Endothelial cell of umbilical vein (primary cell): ENCODE measurements at regions not wholly inside any gene's neighbourhood (a gene's known extent, or its start where the extent isn't known, plus 50 kb on each side); places are given as distances from the start of the nearest gene placed in this dataset.
A peak's percentile ranks its signal among the peaks of the same experiment; 100 is the strongest.

Experiments
- BruUV-seq: library from RNA; stranded (reverse); fragments of 400-500 nt; replicated peaks from 2 replicates; lab custom pipeline; 2021; lab: Mats Ljungman, UMichigan
- CTCF ChIA-PET: fragments of 300-600, 350-600 bp; sonication (Branson Sonifier 250); formaldehyde crosslinking; loops from one replicate; lab custom pipeline; 2021; ENCODE audit warnings: antibody characterized with exemption, inconsistent platforms; lab: Charles Lee
- POLR2A ChIA-PET: fragments of 300-600, 350-600 bp; sonication (Branson Sonifier 250); formaldehyde crosslinking; loops from one replicate; lab custom pipeline; 2021; ENCODE audit warnings: antibody characterized with exemption, inconsistent platforms; lab: Charles Lee
- DNase-seq: peaks from one replicate; pipeline ENCODE4 v3.0.0-alpha.2; 2011; ENCODE audit warnings: low read depth, low spot score
- FAIRE-seq: peaks from 2 replicates; lab custom pipeline; 2011; peaks lifted over from hg19 to GRCh38; lab: Jason Lieb, UNC
- H2AFZ ChIP-seq: 2 replicates; pipeline ENCODE4 v1.6.0; 2012; ENCODE audit warnings: low read depth, low read length, control low read depth, inconsistent platforms
- H3K27ac ChIP-seq: 2 replicates; pipeline ENCODE4 v1.5.1; 2011; ENCODE audit warnings: low read depth, mild to moderate bottlenecking, control low read depth, low read length, moderate library complexity; ENCODE audit not compliant: insufficient read depth
- H3K27me3 ChIP-seq, 2 experiments: 2 replicates each; pipeline versions ENCODE4 v1.6.0 to v1.6.1; 2011; ENCODE audit warnings: low read length in 2 of 2, mixed read lengths in 1 of 2; ENCODE audit not compliant: control insufficient read depth in 2 of 2, insufficient read depth in 2 of 2
- H3K36me3 ChIP-seq, 2 experiments: 2 replicates in 1 of 2; 3 replicates in 1 of 2; pipeline ENCODE4 v1.5.1; 2011; ENCODE audit warnings: low read length in 2 of 2, mild to moderate bottlenecking in 1 of 2, moderate library complexity in 1 of 2; ENCODE audit not compliant: control insufficient read depth in 2 of 2, insufficient read depth in 2 of 2; ENCODE audit errors: extremely low read depth in 1 of 2
- H3K4me1 ChIP-seq: 3 replicates; pipeline ENCODE4 v1.5.1; 2011; ENCODE audit warnings: mild to moderate bottlenecking, low read length; ENCODE audit not compliant: control insufficient read depth, insufficient read depth; ENCODE audit errors: extremely low read depth
- H3K4me2 ChIP-seq: 2 replicates; pipeline ENCODE4 v1.6.1; 2011; ENCODE audit warnings: low read length, control low read depth, mixed read lengths; ENCODE audit not compliant: insufficient read depth
- H3K4me3 ChIP-seq, 3 experiments: fragments of 200-600 bp in 1 of 3; sonication (generic), shearing (Covaris generic) in 1 of 3; replicated peaks in 1 of 3; 2 replicates each; pipeline ENCODE4 v1.5.1; 2011 to 2016; ENCODE audit warnings: control low read depth in 3 of 3, low read length in 3 of 3, mild to moderate bottlenecking in 2 of 3, inconsistent platforms in 1 of 3, low read depth in 1 of 3, moderate library complexity in 1 of 3; ENCODE audit not compliant: insufficient read depth in 1 of 3
- H3K79me2 ChIP-seq: 2 replicates; pipeline ENCODE4 v1.6.0; 2012; ENCODE audit warnings: low read length, inconsistent platforms; ENCODE audit not compliant: control insufficient read depth, insufficient read depth
- H3K9ac ChIP-seq: replicated peaks from 2 replicates; pipeline ENCODE3; 2011; ENCODE audit warnings: low read length, control low read depth; ENCODE audit not compliant: insufficient read depth; ENCODE audit errors: extremely low read depth
- H3K9me1 ChIP-seq: replicated peaks from 3 replicates; pipeline ENCODE4 v1.6.0; 2011; ENCODE audit warnings: mild to moderate bottlenecking, low read length; ENCODE audit not compliant: control insufficient read depth, insufficient read depth; ENCODE audit errors: extremely low read depth
- H3K9me3 ChIP-seq: replicated peaks from 2 replicates; pipeline ENCODE4 v1.5.1; 2012; ENCODE audit warnings: low read length, inconsistent platforms; ENCODE audit not compliant: control insufficient read depth, insufficient read depth
- H4K20me1 ChIP-seq: replicated peaks from 2 replicates; pipeline ENCODE3; 2011; ENCODE audit warnings: mild to moderate bottlenecking, low read length; ENCODE audit not compliant: control insufficient read depth, insufficient read depth; ENCODE audit errors: extremely low read depth
- EZH2 ChIP-seq: IDR thresholded peaks from 2 replicates; pipeline ENCODE4 v1.6.1; 2012; ENCODE audit warnings: borderline replicate concordance, low read depth, mild to moderate bottlenecking, moderate library complexity, low read length, inconsistent platforms; ENCODE audit not compliant: severe bottlenecking
- GATA2 ChIP-seq: IDR thresholded peaks from 2 replicates; pipeline ENCODE4 v1.7.0; 2011; ENCODE audit warnings: low read depth, mild to moderate bottlenecking, moderate library complexity, mixed read lengths, low read length; ENCODE audit not compliant: insufficient read length, insufficient read depth
- JUN ChIP-seq: IDR thresholded peaks from 2 replicates; pipeline ENCODE4 v1.6.1; 2011; ENCODE audit warnings: borderline replicate concordance, low read depth; ENCODE audit not compliant: insufficient read length, insufficient read depth
- MAX ChIP-seq: IDR thresholded peaks from 2 replicates; pipeline ENCODE4 v1.6.1; 2011; ENCODE audit not compliant: insufficient read depth, insufficient read length
- MYC ChIP-seq: IDR thresholded peaks from one replicate; pipeline ENCODE4 v1.6.1; 2011; ENCODE audit warnings: mild to moderate bottlenecking, low read depth, low read length
- POLR2A ChIP-seq: IDR thresholded peaks from 2 replicates; pipeline ENCODE4 v1.6.1; 2012; ENCODE audit warnings: low read depth, mild to moderate bottlenecking, control low read depth, low read length
- dilution Hi-C: fragments of 300-500 bp; cut with MboI; formaldehyde crosslinking; loops from one replicate; pipeline ENCODE4 v1.15.0; 2019; ENCODE audit warnings: low sequenced_read_pairs; ENCODE audit not compliant: extremely low pct_ligation_motif_present
- intact Hi-C: fragments of 100-400 bp; cut with micrococcal nuclease; formaldehyde crosslinking; loops from one replicate; pipeline ENCODE4 v1.10.0; 2022
- TF ChIP-seq, protein P1 (sequence below), 2 donors: IDR thresholded peaks; 1 replicate in 1 of 2; 2 replicates in 1 of 2; pipeline ENCODE4 v1.5.1; 2011; ENCODE audit warnings: low read length in 2 of 2, mild to moderate bottlenecking in 2 of 2, moderate library complexity in 2 of 2, control low read depth in 1 of 2, inconsistent platforms in 1 of 2, low read depth in 1 of 2; ENCODE audit not compliant: insufficient read depth in 1 of 2; ENCODE audit errors: extremely low read depth in 1 of 2

- peaks cover 0 to 2% of the 10 kb centered on the region in 2 experiments for H3K27me3 ChIP-seq
- TF ChIP-seq GATA2: peak; percentile 23
- TF ChIP-seq MYC: no peak
- H2AFZ ChIP-seq: no peak overlapping the region
- H3K4me1 ChIP-seq: no peaks in the 10 kb centered on the region
- no peak overlapping the region for H3K9ac ChIP-seq
- FAIRE-seq (no peak), DNase-seq (peak; percentile 81)
- H3K79me2 ChIP-seq: no peaks in the 10 kb centered on the region
- ChIA-PET POLR2A (no interaction called here), CTCF (no interaction called here)
- dilution Hi-C loops (no loop called here), intact Hi-C loops (no loop called here)
- H4K20me1 ChIP-seq: no peaks in the 10 kb centered on the region
- no peaks in the 10 kb centered on the region for H3K9me1 ChIP-seq
- BruUV-seq: no TSS peak
- H3K4me3 ChIP-seq: no peak overlapping the region
- no peaks in the 10 kb centered on the region for H3K9me3 ChIP-seq
- no peaks in the 10 kb centered on the region for H3K36me3 ChIP-seq
- H3K27ac ChIP-seq: no peak overlapping the region
- no peak overlapping the region for H3K4me2 ChIP-seq
Observed at GRCh38 chr3:105040026-105040622, 326.6 kb upstream of the ALCAM start.

GRCh38 chr3:105042586-105042985 lies 324.1 kb upstream of the ALCAM start:
- no peak for FAIRE-seq
- BruUV-seq: no TSS peak
- ChIA-PET POLR2A (interaction anchor here (0.7 kb wide), 1 partner anchor 46 kb away, joined by 3 read pairs; no protein-coding TSS in a partner anchor), CTCF (no interaction called here)
- H3K27ac ChIP-seq: no peak overlapping the region
- no peak overlapping the region for H3K4me2 ChIP-seq
- no peaks in the 10 kb centered on the region for H3K4me1 ChIP-seq
- H3K27me3 ChIP-seq: peaks cover 0 to 2% of the 10 kb centered on the region in 2 experiments
- H3K9me3 ChIP-seq: no peaks in the 10 kb centered on the region
- dilution Hi-C loops (no loop called here), intact Hi-C loops (no loop called here)
- H4K20me1 ChIP-seq: no peaks in the 10 kb centered on the region
- DNase-seq: no peak
- no peak overlapping the region for H3K9ac ChIP-seq
- no peak for TF ChIP-seq JUN
- no peak for TF ChIP-seq GATA2
- TF ChIP-seq POLR2A: no peak
- TF ChIP-seq, protein P1, sequence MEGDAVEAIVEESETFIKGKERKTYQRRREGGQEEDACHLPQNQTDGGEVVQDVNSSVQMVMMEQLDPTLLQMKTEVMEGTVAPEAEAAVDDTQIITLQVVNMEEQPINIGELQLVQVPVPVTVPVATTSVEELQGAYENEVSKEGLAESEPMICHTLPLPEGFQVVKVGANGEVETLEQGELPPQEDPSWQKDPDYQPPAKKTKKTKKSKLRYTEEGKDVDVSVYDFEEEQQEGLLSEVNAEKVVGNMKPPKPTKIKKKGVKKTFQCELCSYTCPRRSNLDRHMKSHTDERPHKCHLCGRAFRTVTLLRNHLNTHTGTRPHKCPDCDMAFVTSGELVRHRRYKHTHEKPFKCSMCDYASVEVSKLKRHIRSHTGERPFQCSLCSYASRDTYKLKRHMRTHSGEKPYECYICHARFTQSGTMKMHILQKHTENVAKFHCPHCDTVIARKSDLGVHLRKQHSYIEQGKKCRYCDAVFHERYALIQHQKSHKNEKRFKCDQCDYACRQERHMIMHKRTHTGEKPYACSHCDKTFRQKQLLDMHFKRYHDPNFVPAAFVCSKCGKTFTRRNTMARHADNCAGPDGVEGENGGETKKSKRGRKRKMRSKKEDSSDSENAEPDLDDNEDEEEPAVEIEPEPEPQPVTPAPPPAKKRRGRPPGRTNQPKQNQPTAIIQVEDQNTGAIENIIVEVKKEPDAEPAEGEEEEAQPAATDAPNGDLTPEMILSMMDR (IDR thresholded peaks at IDR 0.05; ENCODE audit: extremely low read depth in 1 of 2, insufficient read depth in 1 of 2, low read depth in 1 of 2, low read length in 2 of 2): no peak
- no peak for TF ChIP-seq MAX
- TF ChIP-seq EZH2: no peak
- no peaks in the 10 kb centered on the region for H3K36me3 ChIP-seq
- H3K4me3 ChIP-seq: no peak overlapping the region
- H3K79me2 ChIP-seq: no peaks in the 10 kb centered on the region
- H2AFZ ChIP-seq: no peak overlapping the region
- no peaks in the 10 kb centered on the region for H3K9me1 ChIP-seq
